Activated T-cell treated with anti-CD3 and anti-CD28 coated beads for 4 hours (primary cell): ENCODE measurements at regions not wholly inside any gene's neighbourhood (a gene's known extent, or its start where the extent isn't known, plus 50 kb on each side); places are given as distances from the start of the nearest gene placed in this dataset.

Experiments used
- DNase-seq: peaks from one replicate; pipeline ENCODE4 v3.0.0-alpha.2; 2020

- no peak for DNase-seq
These were observed 187.2 kb upstream of the CELF2 start for GRCh38 chr10:10830293-10830986.

GRCh38 chr10:10831085-10831484 is 186.6 kb upstream of the CELF2 start:
- no peak for DNase-seq

- DNase-seq, result no peak
These were observed 183.7 kb upstream of the CELF2 start for GRCh38 chr10:10833955-10834354.

GRCh38 chr10:10844251-10844650 is 173.4 kb upstream of the CELF2 start:
- DNase-seq, result no peak

GRCh38 chr10:10845185-10845584 is 172.5 kb upstream of the CELF2 start:
- DNase-seq, result no peak

- no peak for DNase-seq
These were observed 171.7 kb upstream of the CELF2 start for GRCh38 chr10:10845826-10846503.

- DNase-seq, result no peak
These were observed 171.2 kb upstream of the CELF2 start for GRCh38 chr10:10846504-10846900.

GRCh38 chr10:10847387-10847786 is 170.3 kb upstream of the CELF2 start:
- no peak for DNase-seq

- DNase-seq, result no peak
These were observed 169.1 kb upstream of the CELF2 start for GRCh38 chr10:10848488-10849111.

GRCh38 chr10:10849306-10849705 is 168.4 kb upstream of the CELF2 start:
- DNase-seq, result no peak

- DNase-seq, result no peak
These were observed 167.5 kb upstream of the CELF2 start for GRCh38 chr10:10850214-10850613.

- no peak for DNase-seq
These were observed 165.2 kb upstream of the CELF2 start for GRCh38 chr10:10852464-10852863.

GRCh38 chr10:10853954-10854353 is 163.7 kb upstream of the CELF2 start:
- no peak for DNase-seq

GRCh38 chr10:10854725-10855124 is 162.9 kb upstream of the CELF2 start:
- DNase-seq, result no peak

GRCh38 chr10:10855151-10855581 is 162.5 kb upstream of the CELF2 start:
- DNase-seq, result no peak

GRCh38 chr10:10860455-10860976 is 157.2 kb upstream of the CELF2 start:
- DNase-seq, result no peak

GRCh38 chr10:10865303-10865702 is 152.4 kb upstream of the CELF2 start:
- no peak for DNase-seq

GRCh38 chr10:10865913-10866312 is 151.8 kb upstream of the CELF2 start:
- DNase-seq, result no peak

- no peak for DNase-seq
These were observed 148.1 kb upstream of the CELF2 start for GRCh38 chr10:10869592-10869991.

- no peak for DNase-seq
These were observed 147.0 kb upstream of the CELF2 start for GRCh38 chr10:10870523-10871241.

GRCh38 chr10:10871352-10871751 is 146.3 kb upstream of the CELF2 start:
- no peak for DNase-seq

- DNase-seq, result no peak
These were observed 145.5 kb upstream of the CELF2 start for GRCh38 chr10:10872035-10872673.

GRCh38 chr10:10872764-10873163 is 144.9 kb upstream of the CELF2 start:
- no peak for DNase-seq
